ENCODE measurements at regions not wholly inside any gene's neighbourhood (a gene's known extent, or its start where the extent isn't known, plus 50 kb on each side); places are given as distances from the start of the nearest gene placed in this dataset.

- DNase-seq (ENCODE audit: low read depth in 2 of 2), result no peak
Measured at GRCh38 chr3:187822402-187822801, 77.1 kb upstream of the BCL6 start.

GRCh38 chr3:187823746-187824145, 78.5 kb upstream of the BCL6 start:
- DNase-seq (ENCODE audit: low read depth in 2 of 2), result no peak

- DNase-seq (ENCODE audit: low read depth in 2 of 2), result no peak
Measured at GRCh38 chr3:187827723-187828122, 82.5 kb upstream of the BCL6 start.

- no peak for DNase-seq (ENCODE audit: low read depth in 2 of 2)
Measured at GRCh38 chr3:187828579-187829452, 83.5 kb upstream of the BCL6 start.

- DNase-seq (ENCODE audit: low read depth in 2 of 2), result no peak
Measured at GRCh38 chr3:187830181-187830580, 84.9 kb upstream of the BCL6 start.

- no peak for DNase-seq (ENCODE audit: low read depth in 2 of 2)
Measured at GRCh38 chr3:187831125-187832051, 86.1 kb upstream of the BCL6 start.

GRCh38 chr3:187832202-187832601, 86.9 kb upstream of the BCL6 start:
- DNase-seq (ENCODE audit: low read depth in 2 of 2), result no peak

GRCh38 chr3:187833375-187833774, 88.1 kb upstream of the BCL6 start:
- no peak for DNase-seq (ENCODE audit: low read depth in 2 of 2)

- DNase-seq (ENCODE audit: low read depth in 2 of 2), result peak; percentile 14 to 17
Measured at GRCh38 chr3:187833799-187834578, 88.7 kb upstream of the BCL6 start.

GRCh38 chr3:187836823-187837770, 91.8 kb upstream of the BCL6 start:
- DNase-seq (ENCODE audit: low read depth in 2 of 2), result no peak

- DNase-seq (ENCODE audit: low read depth in 2 of 2), result no peak
Measured at GRCh38 chr3:187838016-187838540, 92.8 kb upstream of the BCL6 start.

GRCh38 chr3:187839422-187839821, 94.2 kb upstream of the BCL6 start:
- no peak for DNase-seq (ENCODE audit: low read depth in 2 of 2)

GRCh38 chr3:187840856-187841255, 95.6 kb upstream of the BCL6 start:
- DNase-seq (ENCODE audit: low read depth in 2 of 2), result no peak

GRCh38 chr3:187841560-187841959, 96.3 kb upstream of the BCL6 start:
- DNase-seq (ENCODE audit: low read depth in 2 of 2), result peak in 1 of 2 donors; percentile 8

- DNase-seq (ENCODE audit: low read depth in 2 of 2), result no peak
Measured at GRCh38 chr3:187843654-187844053, 98.4 kb upstream of the BCL6 start.

- DNase-seq (ENCODE audit: low read depth in 2 of 2), result no peak
Measured at GRCh38 chr3:187844708-187845107, 99.4 kb upstream of the BCL6 start.

GRCh38 chr3:187845826-187846225, 100.6 kb upstream of the BCL6 start:
- no peak for DNase-seq (ENCODE audit: low read depth in 2 of 2)

GRCh38 chr3:187848401-187848800, 103.1 kb upstream of the BCL6 start:
- no peak for DNase-seq (ENCODE audit: low read depth in 2 of 2)

- DNase-seq (ENCODE audit: low read depth in 2 of 2), result no peak
Measured at GRCh38 chr3:187849016-187849654, 103.9 kb upstream of the BCL6 start.
